Omental fat pad (tissue), 3 donors: ENCODE measurements at regions not wholly inside any gene's neighbourhood (a gene's known extent, or its start where the extent isn't known, plus 50 kb on each side); places are given as distances from the start of the nearest gene placed in this dataset.

Experiments used
- ATAC-seq: fragments of 150-250 bp; one replicate; pipeline ENCODE4 v1.9.1; 2016; ENCODE audit warnings: mild to moderate bottlenecking, moderate library complexity; ENCODE audit not compliant: low FRiP score
- DNase-seq: peaks from one replicate; pipeline ENCODE4 v3.0.0-alpha.2; 2019; ENCODE audit warnings: low spot score
- TF ChIP-seq, protein P1 (sequence below), 3 donors: fragments of 450-650 bp; IDR thresholded peaks; one replicate each; pipeline ENCODE4 v1.5.1; 2016 to 2017; ENCODE audit warnings: antibody characterized with exemption in 3 of 3, mild to moderate bottlenecking in 3 of 3, moderate library complexity in 2 of 3

DNA sequence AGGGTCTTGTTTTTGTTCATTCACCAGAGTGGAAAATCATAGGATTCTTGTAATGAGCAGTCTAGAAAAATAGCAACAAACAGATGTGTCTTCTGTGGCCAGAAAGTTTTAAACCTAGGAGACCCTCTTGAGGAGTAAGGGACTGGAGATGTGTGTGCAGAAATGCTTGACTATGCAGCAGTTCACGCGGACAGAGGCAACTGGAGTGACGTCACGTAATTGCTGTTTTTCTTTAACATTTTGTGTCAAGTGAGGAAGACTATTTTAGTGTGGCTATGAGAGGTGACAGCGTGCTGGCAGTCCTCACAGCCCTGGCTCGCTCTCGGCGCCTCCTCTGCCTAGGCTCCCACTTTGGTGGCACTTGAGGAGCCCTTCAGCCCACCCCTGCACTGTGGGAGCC is 163.1 kb upstream of the PTCH1 start:
- ATAC-seq: no peak
- TF ChIP-seq, protein P1, sequence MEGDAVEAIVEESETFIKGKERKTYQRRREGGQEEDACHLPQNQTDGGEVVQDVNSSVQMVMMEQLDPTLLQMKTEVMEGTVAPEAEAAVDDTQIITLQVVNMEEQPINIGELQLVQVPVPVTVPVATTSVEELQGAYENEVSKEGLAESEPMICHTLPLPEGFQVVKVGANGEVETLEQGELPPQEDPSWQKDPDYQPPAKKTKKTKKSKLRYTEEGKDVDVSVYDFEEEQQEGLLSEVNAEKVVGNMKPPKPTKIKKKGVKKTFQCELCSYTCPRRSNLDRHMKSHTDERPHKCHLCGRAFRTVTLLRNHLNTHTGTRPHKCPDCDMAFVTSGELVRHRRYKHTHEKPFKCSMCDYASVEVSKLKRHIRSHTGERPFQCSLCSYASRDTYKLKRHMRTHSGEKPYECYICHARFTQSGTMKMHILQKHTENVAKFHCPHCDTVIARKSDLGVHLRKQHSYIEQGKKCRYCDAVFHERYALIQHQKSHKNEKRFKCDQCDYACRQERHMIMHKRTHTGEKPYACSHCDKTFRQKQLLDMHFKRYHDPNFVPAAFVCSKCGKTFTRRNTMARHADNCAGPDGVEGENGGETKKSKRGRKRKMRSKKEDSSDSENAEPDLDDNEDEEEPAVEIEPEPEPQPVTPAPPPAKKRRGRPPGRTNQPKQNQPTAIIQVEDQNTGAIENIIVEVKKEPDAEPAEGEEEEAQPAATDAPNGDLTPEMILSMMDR (IDR thresholded peaks at IDR 0.05): no peak
- no peak for DNase-seq

DNA sequence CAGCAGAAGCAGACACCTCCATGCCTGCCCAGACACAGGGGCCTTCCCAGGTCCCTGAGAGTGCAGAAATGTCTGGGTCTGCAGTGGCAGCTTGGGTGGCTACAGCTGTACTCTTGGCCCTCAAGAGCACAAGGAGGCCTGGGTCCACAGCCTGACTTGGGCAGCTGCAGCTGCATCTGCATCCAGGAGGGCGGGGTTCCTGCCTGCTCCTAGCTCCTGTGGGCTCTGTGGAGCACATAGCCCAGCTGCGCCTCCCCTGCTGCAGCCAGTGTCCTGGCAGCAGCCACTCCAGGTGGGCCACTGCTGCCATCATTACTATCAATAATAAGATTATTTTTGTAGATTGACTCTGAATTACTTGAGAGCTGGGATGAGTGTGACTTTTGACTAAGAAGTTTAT is 162.0 kb upstream of the PTCH1 start:
- TF ChIP-seq, protein P1 (IDR thresholded peaks at IDR 0.05): no peak
- no peak for DNase-seq
- ATAC-seq: no peak

DNA sequence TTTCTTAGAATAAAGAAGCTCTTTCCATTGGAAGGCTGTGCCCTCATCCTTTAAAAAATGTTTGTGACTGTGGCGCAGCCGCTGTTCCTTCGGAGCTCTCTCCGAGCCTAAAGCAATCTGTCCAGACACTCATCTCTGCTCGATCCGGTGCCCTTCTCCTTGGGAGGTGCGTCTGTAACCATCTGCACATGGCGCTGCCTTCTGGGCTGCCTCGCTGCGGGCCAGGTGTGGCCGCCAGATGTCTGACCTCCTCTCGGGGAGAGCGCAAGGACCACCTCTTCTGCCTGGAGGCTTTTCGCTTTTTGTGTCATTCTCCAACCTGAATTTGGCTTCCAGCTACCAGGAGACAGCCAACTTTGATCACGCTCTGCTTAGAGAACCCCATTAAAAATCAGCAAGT is 153.4 kb upstream of the PTCH1 start:
- ATAC-seq (no peak), DNase-seq (no peak)
- TF ChIP-seq, protein P1 (IDR thresholded peaks at IDR 0.05): no peak

DNA sequence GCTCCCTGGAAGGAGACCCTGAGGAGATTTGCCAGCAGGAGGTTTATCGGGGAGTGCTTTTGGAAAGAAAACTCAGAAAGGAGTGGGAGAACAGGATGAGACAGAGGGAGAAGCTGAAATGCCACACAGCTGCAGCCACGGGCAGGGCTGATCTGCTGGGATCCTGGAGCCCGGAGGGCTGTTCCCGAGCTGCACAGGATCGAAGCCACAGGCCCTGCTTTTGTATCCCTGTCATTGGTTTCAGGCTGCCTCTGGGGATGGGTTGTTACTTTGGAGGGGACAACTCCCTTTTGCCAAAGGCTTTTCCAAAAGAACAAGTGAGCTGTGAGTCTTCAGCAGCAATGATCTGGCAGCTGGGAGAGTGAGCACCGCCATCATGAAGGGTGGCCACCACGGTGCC is 152.5 kb upstream of the PTCH1 start:
- no peak for ATAC-seq
- no peak for DNase-seq
- TF ChIP-seq, protein P1 (IDR thresholded peaks at IDR 0.05): no peak

DNA sequence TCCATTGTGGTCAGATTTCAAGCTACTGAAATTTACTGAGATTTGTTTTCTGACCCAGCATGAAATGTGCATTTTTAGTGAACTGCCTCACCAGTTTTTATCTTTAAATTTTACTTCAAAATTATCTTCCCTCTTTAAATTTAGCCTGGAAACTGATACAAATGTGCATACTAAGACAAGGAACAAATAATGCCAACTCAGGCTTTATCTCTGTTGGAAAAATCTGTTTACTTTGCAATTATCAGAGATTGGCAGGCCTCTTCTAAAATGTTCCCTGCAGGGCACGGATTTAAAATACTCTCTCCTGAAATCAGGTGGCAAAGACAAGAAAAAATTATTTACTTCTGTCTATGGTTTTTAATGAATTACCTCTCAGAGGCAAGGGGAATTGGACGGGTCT is 151.0 kb upstream of the PTCH1 start:
- TF ChIP-seq, protein P1 (IDR thresholded peaks at IDR 0.05): no peak
- DNase-seq: no peak
- no peak for ATAC-seq

DNA sequence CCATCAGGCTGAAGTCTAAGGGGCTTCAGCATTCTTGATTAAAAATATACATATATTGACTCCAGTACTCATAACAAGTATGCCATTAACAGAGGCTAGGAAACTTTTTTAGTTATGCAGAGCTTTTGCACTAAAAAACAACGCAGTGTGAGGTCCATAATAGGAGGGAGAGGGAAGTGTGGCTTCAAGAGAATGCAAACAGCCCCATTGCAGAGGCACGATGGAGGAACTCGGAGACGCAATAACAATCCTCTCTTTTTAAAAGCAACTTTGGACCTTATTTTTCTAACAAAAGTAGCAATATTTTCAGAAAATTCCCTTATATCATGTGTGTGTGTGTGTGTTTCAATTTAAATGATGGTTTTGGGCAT is 150.0 kb upstream of the PTCH1 start:
- TF ChIP-seq, protein P1 (IDR thresholded peaks at IDR 0.05): no peak
- ATAC-seq: no peak
- no peak for DNase-seq

DNA sequence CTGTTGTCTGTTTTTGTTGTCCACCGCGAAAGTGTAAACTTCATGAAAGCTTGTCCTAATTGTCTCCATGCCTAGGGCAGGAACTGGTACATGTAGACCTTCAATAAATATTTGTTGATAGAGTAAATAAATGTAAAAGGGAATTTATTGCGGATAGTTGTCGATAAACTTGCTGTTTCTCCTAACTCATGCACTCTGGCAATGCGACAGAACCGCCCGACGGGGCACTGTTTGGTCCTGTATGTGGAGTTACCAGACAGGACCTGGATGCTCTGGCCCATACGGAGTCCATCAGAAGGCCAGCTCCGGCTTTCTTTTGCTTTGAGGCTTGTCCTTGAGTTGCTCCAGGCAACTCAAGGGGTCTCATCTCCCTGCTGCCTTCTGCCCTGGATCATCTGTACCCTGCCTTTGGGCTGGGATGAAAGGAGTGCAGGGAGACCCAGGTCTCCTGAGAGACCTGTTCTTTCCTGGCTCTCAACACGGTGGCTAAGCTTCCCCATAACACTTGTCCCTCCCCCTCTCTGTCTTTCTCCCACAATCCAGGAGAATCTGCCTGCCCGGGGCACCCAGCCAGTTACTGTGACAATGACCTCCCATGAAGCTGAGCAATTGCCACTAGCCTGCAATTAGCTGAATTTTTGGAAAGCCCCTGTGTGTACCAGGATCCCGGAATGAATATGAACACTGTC is 149.5 kb upstream of the PTCH1 start:
- DNase-seq (no peak), ATAC-seq (no peak)
- TF ChIP-seq, protein P1 (IDR thresholded peaks at IDR 0.05): no peak
